Stimulated activated naive CD8-positive, alpha-beta T cell treated with anti-CD3 and anti-CD28 coated beads, Interleukin-15, amount 100 ng/mL, for 72 hours (primary cell): ENCODE measurements at regions not wholly inside any gene's neighbourhood (a gene's known extent, or its start where the extent isn't known, plus 50 kb on each side); places are given as distances from the start of the nearest gene placed in this dataset.

Experiments used
- ATAC-seq: fragments of 150-1000 bp; cut with Tn5 transposase; 2 replicates; pipeline ENCODE4 v1.10.0; 2021; ENCODE audit warnings: mild to moderate bottlenecking, moderate library complexity
- DNase-seq, 2 donors: peaks; one replicate each; pipeline ENCODE4 v3.0.0; 2021 to 2022
- H3K27ac Mint-ChIP-seq, 2 donors: one replicate each; pipeline ENCODE4 v1.8.0; 2022; ENCODE audit warnings: mild to moderate bottlenecking in 2 of 2, mixed read lengths in 2 of 2, moderate library complexity in 2 of 2
- H3K27me3 Mint-ChIP-seq: one replicate; pipeline ENCODE4 v1.8.0; 2022; ENCODE audit warnings: mixed read lengths
- H3K4me1 Mint-ChIP-seq: one replicate; pipeline ENCODE4 v1.8.0; 2022; ENCODE audit warnings: mild to moderate bottlenecking, mixed read lengths
- H3K4me3 Mint-ChIP-seq, 2 donors: one replicate each; pipeline ENCODE4 v1.8.0; 2022; ENCODE audit warnings: mild to moderate bottlenecking in 2 of 2, mixed read lengths in 2 of 2, moderate library complexity in 1 of 2
- H3K9me3 Mint-ChIP-seq, 2 donors: one replicate each; pipeline ENCODE4 v1.8.0; 2022; ENCODE audit warnings: mixed read lengths in 2 of 2

DNA sequence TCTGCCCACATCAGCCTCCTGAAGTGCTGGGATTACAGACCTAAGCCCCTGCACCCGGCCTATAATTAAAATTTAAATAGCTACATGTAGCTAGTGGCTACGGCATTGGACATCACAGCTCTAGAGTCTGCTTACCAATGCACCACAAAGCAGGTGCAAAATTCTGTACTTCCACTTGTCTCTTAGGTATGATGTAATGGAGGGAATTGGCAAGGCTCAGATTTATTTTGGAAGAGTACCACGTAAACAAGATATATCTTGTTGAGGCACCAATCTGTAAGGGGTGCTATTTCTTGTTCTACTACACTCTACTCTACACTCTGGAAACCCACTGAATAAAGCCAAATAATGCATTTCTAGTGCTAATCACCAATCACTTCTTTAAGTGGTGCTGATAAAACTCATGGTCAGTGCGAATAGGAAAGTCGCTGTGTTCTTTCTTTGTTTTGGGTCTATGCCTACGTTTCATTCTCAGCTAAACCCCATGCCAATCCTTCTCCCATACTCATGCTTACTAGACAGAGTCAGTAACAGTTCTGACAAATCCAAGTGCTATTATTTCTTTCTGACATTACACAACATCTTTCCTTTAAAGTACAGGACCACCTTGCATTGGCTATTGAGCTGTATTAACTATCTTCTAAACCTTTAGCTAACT, 92.3 kb downstream of the GC start:
- no peak overlapping the region for H3K4me3 Mint-ChIP-seq
- H3K27ac Mint-ChIP-seq: peak overlapping the region in 1 of 2 donors; percentile 2
- no peaks in the 10 kb centered on the region for H3K9me3 Mint-ChIP-seq
- H3K4me1 Mint-ChIP-seq: no peaks in the 10 kb centered on the region
- ATAC-seq (no peak), DNase-seq (no peak)
- H3K27me3 Mint-ChIP-seq: peaks cover 37% of the 10 kb centered on the region

DNA sequence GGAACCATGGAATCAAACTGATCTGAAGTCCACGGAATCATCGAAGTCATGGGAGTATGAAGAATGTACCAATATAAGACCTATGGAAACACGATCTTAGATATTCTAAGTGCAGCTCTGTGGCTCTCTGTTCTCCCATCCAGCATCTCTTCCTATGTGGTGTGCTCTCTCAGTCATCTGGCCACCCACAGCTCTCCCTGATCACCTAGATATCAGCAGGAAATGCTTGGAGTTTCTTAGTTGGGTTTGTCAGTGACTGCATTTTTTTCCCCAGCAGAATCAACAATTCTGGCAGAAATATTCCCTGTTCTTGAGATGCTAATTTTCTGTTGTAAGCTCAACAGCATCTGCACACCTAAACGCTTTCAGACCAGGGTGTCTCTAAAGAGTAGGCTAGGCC, 94.1 kb downstream of the GC start:
- no peak overlapping the region for H3K4me3 Mint-ChIP-seq
- no peak for DNase-seq
- no peaks in the 10 kb centered on the region for H3K9me3 Mint-ChIP-seq
- H3K27me3 Mint-ChIP-seq: peaks cover 42% of the 10 kb centered on the region
- ATAC-seq: no peak
- H3K27ac Mint-ChIP-seq: no peak overlapping the region
- no peaks in the 10 kb centered on the region for H3K4me1 Mint-ChIP-seq

GRCh38 chr4:71687056-71687455, 96.8 kb downstream of the GC start:
- no peak for ATAC-seq
- peaks cover 49% of the 10 kb centered on the region for H3K27me3 Mint-ChIP-seq

GRCh38 chr4:71685975-71686374, 97.9 kb downstream of the GC start:
- Mint-ChIP-seq H3K4me3 (no peak overlapping the region), H3K9me3 (no peaks in the 10 kb centered on the region), H3K27me3 (peaks cover 49% of the 10 kb centered on the region), H3K4me1 (no peaks in the 10 kb centered on the region), H3K27ac (no peak overlapping the region)
- ATAC-seq (no peak), DNase-seq (no peak)

More at GRCh38 chr4:71687056-71687455, 96.8 kb downstream of the GC start:
- H3K4me1 Mint-ChIP-seq: no peaks in the 10 kb centered on the region
- no peak for DNase-seq
- no peaks in the 10 kb centered on the region for H3K9me3 Mint-ChIP-seq
- H3K27ac Mint-ChIP-seq: no peak overlapping the region
- H3K4me3 Mint-ChIP-seq: no peak overlapping the region

DNA sequence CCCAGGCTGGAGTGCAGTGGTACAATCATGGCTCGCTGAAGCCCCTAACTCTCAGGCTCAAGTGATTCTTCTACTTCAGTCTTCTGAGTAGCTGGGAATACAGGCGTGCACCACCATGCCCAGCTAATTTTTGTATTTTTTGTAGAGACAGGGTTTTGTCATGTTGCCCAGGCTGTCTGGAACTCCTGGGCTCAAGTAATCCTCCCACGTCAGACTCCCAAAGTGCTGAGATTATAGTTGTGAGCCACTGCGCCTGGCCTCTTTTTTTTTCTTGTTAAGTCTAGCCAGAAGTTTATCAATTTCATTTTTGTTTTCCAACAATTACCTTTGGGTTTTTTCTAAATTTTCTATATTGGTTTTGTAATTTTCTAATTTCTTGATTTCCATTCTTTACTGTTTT, 100.6 kb downstream of the GC start:
- no peak overlapping the region for H3K4me3 Mint-ChIP-seq

DNA sequence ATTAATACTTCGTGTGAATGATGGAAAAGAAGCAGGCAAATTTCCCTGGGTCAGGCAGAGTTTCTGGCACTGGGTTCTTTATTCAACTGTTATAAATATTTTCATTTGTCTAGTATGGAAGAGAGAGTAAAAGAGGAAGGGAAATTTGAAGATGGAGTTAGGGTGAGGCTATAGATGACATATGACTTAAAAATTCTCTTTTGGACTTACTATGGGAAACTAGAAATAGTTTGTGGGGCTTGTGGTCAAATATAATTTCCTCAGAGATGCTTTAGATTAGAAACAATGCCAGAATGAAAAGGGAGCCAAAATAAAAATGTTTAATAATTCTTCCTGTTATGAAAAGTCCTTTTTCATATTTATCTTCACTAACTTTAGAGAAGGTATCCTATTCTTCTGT, 103.2 kb downstream of the GC start:
- H3K4me1 Mint-ChIP-seq: no peaks in the 10 kb centered on the region
- DNase-seq: no peak
- no peak overlapping the region for H3K27ac Mint-ChIP-seq
- peaks cover 14% of the 10 kb centered on the region for H3K27me3 Mint-ChIP-seq
- H3K4me3 Mint-ChIP-seq: no peak overlapping the region
- H3K9me3 Mint-ChIP-seq: no peaks in the 10 kb centered on the region
- no peak for ATAC-seq

More for the DNA sequence above, 100.6 kb downstream of the GC start:
- no peak for ATAC-seq
- Mint-ChIP-seq H3K27ac (no peak overlapping the region), H3K9me3 (no peaks in the 10 kb centered on the region), H3K4me1 (no peaks in the 10 kb centered on the region), H3K27me3 (peaks cover 34% of the 10 kb centered on the region)
- no peak for DNase-seq

- H3K27ac Mint-ChIP-seq: no peak overlapping the region
- no peaks in the 10 kb centered on the region for H3K9me3 Mint-ChIP-seq
- peaks cover under 1% of the 10 kb centered on the region for H3K27me3 Mint-ChIP-seq
- no peak for ATAC-seq
- H3K4me3 Mint-ChIP-seq: no peak overlapping the region
- no peak for DNase-seq
- no peaks in the 10 kb centered on the region for H3K4me1 Mint-ChIP-seq
Observed at GRCh38 chr4:71677568-71677967, 106.3 kb downstream of the GC start.

GRCh38 chr4:71669291-71669690, 114.6 kb downstream of the GC start:
- H3K4me1 Mint-ChIP-seq: no peaks in the 10 kb centered on the region
- H3K9me3 Mint-ChIP-seq: no peaks in the 10 kb centered on the region
- no peak overlapping the region for H3K27ac Mint-ChIP-seq
- peaks cover 13% of the 10 kb centered on the region for H3K27me3 Mint-ChIP-seq
- ATAC-seq (no peak), DNase-seq (no peak)
- no peak overlapping the region for H3K4me3 Mint-ChIP-seq

- Mint-ChIP-seq H3K4me1 (no peaks in the 10 kb centered on the region), H3K27me3 (peaks cover 13% of the 10 kb centered on the region), H3K4me3 (no peak overlapping the region), H3K9me3 (no peaks in the 10 kb centered on the region), H3K27ac (no peak overlapping the region)
- DNase-seq (no peak), ATAC-seq (no peak)
Observed at GRCh38 chr4:71665358-71665757, 118.5 kb downstream of the GC start.

- Mint-ChIP-seq H3K4me3 (no peak overlapping the region), H3K4me1 (no peaks in the 10 kb centered on the region), H3K27me3 (peaks cover 13% of the 10 kb centered on the region), H3K27ac (no peak overlapping the region), H3K9me3 (no peaks in the 10 kb centered on the region)
- ATAC-seq: no peak
- DNase-seq: no peak
Observed at GRCh38 chr4:71664366-71664765, 119.5 kb downstream of the GC start.

DNA sequence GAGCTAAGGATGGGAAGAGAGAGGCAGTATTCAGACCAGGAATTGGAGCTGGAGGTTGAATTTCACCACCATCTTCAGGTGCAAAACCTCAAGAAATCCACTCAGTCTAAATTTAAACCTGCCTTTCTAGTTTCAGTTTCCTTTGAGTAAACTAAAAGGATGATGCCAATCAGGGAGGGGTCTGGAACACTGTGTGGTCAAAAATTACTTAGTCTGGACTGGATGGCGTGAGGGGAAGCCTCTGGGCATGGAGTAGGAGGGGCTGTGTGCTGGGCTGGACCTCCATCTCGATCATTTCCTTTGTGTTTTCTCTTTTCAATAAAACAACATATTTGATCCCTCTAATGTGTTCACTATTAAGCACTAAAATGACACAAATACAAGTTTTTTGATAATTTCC, 120.1 kb downstream of the GC start:
- peaks cover 13% of the 10 kb centered on the region for H3K27me3 Mint-ChIP-seq
- DNase-seq: no peak
- ATAC-seq: no peak
- H3K9me3 Mint-ChIP-seq: no peaks in the 10 kb centered on the region
- no peak overlapping the region for H3K4me3 Mint-ChIP-seq
- H3K27ac Mint-ChIP-seq: no peak overlapping the region
- H3K4me1 Mint-ChIP-seq: no peaks in the 10 kb centered on the region

- Mint-ChIP-seq H3K9me3 (no peaks in the 10 kb centered on the region), H3K4me1 (no peaks in the 10 kb centered on the region), H3K27ac (no peak overlapping the region), H3K4me3 (no peak overlapping the region), H3K27me3 (no peaks in the 10 kb centered on the region)
- no peak for DNase-seq
- no peak for ATAC-seq
Observed at GRCh38 chr4:71659979-71660378, 123.9 kb downstream of the GC start.

DNA sequence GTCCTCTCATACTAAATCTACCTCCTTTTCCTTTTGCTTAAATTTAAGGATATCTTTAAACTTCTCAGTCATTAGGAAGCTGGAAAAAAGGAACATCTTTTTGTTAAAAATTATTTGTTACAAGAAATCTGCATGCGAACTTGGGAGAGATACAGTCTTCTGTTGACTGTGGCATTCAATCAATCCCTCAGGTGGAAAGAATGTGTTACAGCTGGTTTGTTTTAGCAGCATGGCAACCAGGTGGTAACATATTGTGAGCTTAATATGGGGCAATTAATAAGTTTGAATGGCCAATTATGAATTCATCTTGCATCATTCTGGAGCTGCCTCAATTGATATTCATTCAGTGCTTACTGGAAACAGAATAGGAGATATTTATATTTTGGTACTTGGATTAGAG, 135.0 kb downstream of the GC start:
- no peak overlapping the region for H3K27ac Mint-ChIP-seq
- H3K27me3 Mint-ChIP-seq: no peaks in the 10 kb centered on the region

DNA sequence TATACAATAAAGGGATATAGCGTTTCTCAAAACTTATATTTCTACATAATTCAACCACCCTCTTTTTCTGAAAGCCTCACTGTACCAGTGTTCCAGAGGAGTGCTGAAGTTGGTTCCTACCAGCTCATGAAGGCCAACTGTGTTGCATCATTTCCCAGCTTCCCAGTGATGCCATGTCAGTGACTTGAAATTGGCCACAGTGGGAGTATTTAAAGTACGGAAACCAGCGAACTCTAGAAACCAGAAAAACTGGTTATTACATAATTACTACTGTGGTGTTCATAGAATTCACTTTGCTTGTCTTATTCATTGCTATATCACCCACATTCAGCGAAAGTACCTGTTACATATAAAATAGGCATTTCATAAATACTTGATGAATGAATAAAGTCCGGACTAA, 135.4 kb downstream of the GC start:
- DNase-seq: no peak

More for the DNA sequence above, 135.0 kb downstream of the GC start:
- Mint-ChIP-seq H3K9me3 (no peaks in the 10 kb centered on the region), H3K4me3 (no peak overlapping the region), H3K4me1 (no peaks in the 10 kb centered on the region)
- ATAC-seq (no peak), DNase-seq (no peak)

GRCh38 chr4:71639380-71639779, 144.5 kb downstream of the GC start:
- ATAC-seq (no peak), DNase-seq (no peak)
- no peaks in the 10 kb centered on the region for H3K27me3 Mint-ChIP-seq
- H3K4me1 Mint-ChIP-seq: no peaks in the 10 kb centered on the region
- no peak overlapping the region for H3K4me3 Mint-ChIP-seq
- peaks cover 0 to 8% of the 10 kb centered on the region in 2 donors for H3K9me3 Mint-ChIP-seq
- no peak overlapping the region for H3K27ac Mint-ChIP-seq

More for the DNA sequence above, 135.4 kb downstream of the GC start:
- Mint-ChIP-seq H3K4me1 (no peaks in the 10 kb centered on the region), H3K27me3 (no peaks in the 10 kb centered on the region), H3K27ac (no peak overlapping the region), H3K9me3 (no peaks in the 10 kb centered on the region), H3K4me3 (no peak overlapping the region)
- ATAC-seq: no peak

DNA sequence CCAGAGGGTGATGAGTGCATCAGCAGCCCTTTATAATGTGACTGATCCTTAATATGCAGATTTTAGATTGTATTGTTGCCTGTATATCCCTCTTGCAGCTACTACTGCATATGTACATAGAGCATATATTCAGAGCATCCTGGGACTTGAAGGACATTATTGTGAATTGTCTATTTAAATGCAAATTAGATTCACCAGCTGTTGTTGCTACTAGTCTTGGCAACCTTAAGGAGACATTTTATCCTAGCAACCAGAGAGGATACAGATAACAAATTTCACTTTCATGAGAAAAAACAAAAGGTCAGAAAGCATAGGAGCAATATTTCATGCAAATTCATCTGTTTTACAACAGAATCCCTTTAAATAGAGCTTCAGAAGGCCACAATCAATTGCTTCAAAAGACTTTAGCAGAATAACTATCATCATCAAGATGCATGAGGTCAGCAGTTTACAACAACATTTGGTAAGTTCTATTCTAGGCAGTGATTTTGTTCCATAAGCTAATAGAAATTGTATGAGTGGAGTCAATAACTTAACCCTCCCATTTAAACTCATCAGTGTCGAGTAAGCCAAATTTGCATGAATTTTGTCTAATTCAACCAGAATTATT, 148.6 kb downstream of the GC start:
- H3K4me1 Mint-ChIP-seq: no peaks in the 10 kb centered on the region
- H3K27ac Mint-ChIP-seq: no peak overlapping the region
- H3K27me3 Mint-ChIP-seq: no peaks in the 10 kb centered on the region
- H3K4me3 Mint-ChIP-seq: no peak overlapping the region
- no peak for DNase-seq
- no peak for ATAC-seq
- H3K9me3 Mint-ChIP-seq: peaks cover 7 to 8% of the 10 kb centered on the region in 2 donors

GRCh38 chr4:71634364-71634763, 149.5 kb downstream of the GC start:
- Mint-ChIP-seq H3K27me3 (no peaks in the 10 kb centered on the region), H3K9me3 (peaks cover 7 to 8% of the 10 kb centered on the region in 2 donors), H3K4me3 (no peak overlapping the region), H3K4me1 (no peaks in the 10 kb centered on the region), H3K27ac (no peak overlapping the region)
- DNase-seq: no peak
- ATAC-seq: no peak
